Testis (tissue), 2 donors: ENCODE measurements at regions not wholly inside any gene's neighbourhood (a gene's known extent, or its start where the extent isn't known, plus 50 kb on each side); places are given as distances from the start of the nearest gene placed in this dataset.

Experiments used
- POLR2A ChIP-seq: fragments of 450-650 bp; IDR thresholded peaks from one replicate; pipeline ENCODE4 v1.6.1; 2017; ENCODE audit warnings: antibody characterized with exemption, mild to moderate bottlenecking, moderate library complexity
- TF ChIP-seq, protein P1 (sequence below), 3 experiments: fragments of 450-650 bp in 2 of 3; fragments of 200-600 bp in 1 of 3; sonication (generic) in 1 of 3; IDR thresholded peaks; one replicate each; pipeline ENCODE4 v1.5.1; 2016 to 2019; ENCODE audit warnings: antibody characterized with exemption in 3 of 3, mild to moderate bottlenecking in 2 of 3, moderate library complexity in 1 of 3

DNA sequence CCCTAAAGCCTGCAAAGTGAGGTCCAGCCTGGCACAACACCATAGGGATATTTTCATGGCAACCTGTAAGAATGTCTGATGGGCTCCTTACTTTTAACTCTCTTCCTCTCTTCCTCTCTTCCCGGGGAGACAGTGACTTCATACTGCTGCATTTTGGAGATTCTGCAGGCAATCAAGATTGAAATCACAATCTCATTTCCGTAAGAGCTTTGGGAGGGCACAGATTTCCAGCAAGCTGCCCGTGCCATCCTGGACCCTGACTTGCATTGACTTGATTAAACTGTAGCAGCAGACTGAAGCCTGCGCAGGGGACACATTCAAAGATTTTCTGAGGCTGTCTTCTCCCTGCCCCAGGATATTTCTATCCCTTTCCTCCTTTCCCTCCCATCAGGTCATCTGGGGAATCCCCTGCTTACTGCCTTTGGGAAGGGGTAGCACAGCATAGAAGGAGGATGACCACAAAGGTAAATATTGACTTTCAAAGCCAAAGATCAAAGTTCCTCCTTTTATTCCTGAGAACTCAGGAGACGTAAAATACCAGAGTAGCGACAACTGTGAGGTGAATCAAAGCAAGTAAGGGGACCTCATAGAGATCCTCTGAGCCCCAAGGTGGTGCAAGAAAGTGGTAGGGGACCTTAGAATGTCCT, 504.0 kb upstream of the ARID1B start:
- TF ChIP-seq, protein P1, sequence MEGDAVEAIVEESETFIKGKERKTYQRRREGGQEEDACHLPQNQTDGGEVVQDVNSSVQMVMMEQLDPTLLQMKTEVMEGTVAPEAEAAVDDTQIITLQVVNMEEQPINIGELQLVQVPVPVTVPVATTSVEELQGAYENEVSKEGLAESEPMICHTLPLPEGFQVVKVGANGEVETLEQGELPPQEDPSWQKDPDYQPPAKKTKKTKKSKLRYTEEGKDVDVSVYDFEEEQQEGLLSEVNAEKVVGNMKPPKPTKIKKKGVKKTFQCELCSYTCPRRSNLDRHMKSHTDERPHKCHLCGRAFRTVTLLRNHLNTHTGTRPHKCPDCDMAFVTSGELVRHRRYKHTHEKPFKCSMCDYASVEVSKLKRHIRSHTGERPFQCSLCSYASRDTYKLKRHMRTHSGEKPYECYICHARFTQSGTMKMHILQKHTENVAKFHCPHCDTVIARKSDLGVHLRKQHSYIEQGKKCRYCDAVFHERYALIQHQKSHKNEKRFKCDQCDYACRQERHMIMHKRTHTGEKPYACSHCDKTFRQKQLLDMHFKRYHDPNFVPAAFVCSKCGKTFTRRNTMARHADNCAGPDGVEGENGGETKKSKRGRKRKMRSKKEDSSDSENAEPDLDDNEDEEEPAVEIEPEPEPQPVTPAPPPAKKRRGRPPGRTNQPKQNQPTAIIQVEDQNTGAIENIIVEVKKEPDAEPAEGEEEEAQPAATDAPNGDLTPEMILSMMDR (IDR thresholded peaks at IDR 0.05), result no peak
- TF ChIP-seq POLR2A, result no peak
